SK-N-MC (cell line): ENCODE measurements at regions not wholly inside any gene's neighbourhood (a gene's known extent, or its start where the extent isn't known, plus 50 kb on each side); places are given as distances from the start of the nearest gene placed in this dataset.

ENCODE experiments used
- EZH2 ChIP-seq: fragments of 200-600 bp; sonication (generic); IDR thresholded peaks from one replicate; pipeline ENCODE4 v1.6.1; 2017; ENCODE audit warnings: antibody characterized with exemption
- FOXP2 ChIP-seq: optimal IDR thresholded peaks from 2 replicates; pipeline ENCODE3; 2011; ENCODE audit warnings: mild to moderate bottlenecking, moderate library complexity; ENCODE audit not compliant: insufficient read depth; ENCODE audit errors: extremely low read length, control extremely low read depth
- POLR2AphosphoS5 ChIP-seq: IDR thresholded peaks from 2 replicates; pipeline ENCODE4 v1.6.1; 2012; ENCODE audit warnings: mild to moderate bottlenecking, low read depth, low read length, borderline replicate concordance

DNA sequence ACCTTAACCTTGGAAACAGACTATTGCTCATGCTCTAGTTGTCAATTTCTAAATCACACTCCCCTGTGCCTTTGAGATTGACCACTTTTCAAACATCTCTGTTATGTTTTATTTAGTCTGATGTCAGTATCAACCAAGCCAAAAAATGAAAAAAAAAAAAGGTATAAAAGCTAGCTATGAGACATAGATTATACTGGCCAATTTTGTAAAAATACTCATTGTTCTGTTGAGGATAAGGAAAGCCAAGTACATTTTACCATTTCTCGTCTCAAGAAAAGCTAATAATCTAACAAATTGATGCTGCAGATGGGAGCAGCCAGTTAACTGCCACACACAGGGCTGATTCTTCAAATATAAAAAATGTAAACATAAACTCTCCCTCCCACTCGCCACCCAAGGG lies 572.6 kb upstream of the KLF12 start:
- no peak for TF ChIP-seq EZH2
- no peak for TF ChIP-seq POLR2AphosphoS5
- no peak for TF ChIP-seq FOXP2
